Keratinocyte (primary cell): ENCODE measurements at regions not wholly inside any gene's neighbourhood (a gene's known extent, or its start where the extent isn't known, plus 50 kb on each side); places are given as distances from the start of the nearest gene placed in this dataset.

Source experiments
- DNase-seq: peaks from one replicate; pipeline ENCODE4 v3.0.0-alpha.2; 2011; ENCODE audit warnings: low read depth, missing footprints, low spot score
- FAIRE-seq: peaks from 2 replicates; lab custom pipeline; 2011; peaks lifted over from hg19 to GRCh38; lab: Jason Lieb, UNC
- H2AFZ ChIP-seq: 2 replicates; pipeline ENCODE4 v1.6.0; 2012; ENCODE audit warnings: low read length, control low read depth, inconsistent platforms; ENCODE audit not compliant: control insufficient read depth
- H3K27ac ChIP-seq: 2 replicates; pipeline ENCODE4 v1.5.1; 2011; ENCODE audit warnings: low read length; ENCODE audit not compliant: control insufficient read depth, insufficient read depth
- H3K27me3 ChIP-seq: 3 replicates; pipeline ENCODE4 v1.6.0; 2011; ENCODE audit warnings: low read length; ENCODE audit not compliant: control insufficient read depth, insufficient read depth; ENCODE audit errors: extremely low read depth
- H3K36me3 ChIP-seq, 2 experiments: 2 replicates in 1 of 2; 3 replicates in 1 of 2; pipeline ENCODE4 v1.5.1; 2011; ENCODE audit warnings: low read length in 2 of 2, mild to moderate bottlenecking in 1 of 2; ENCODE audit not compliant: control insufficient read depth in 2 of 2, insufficient read depth in 2 of 2; ENCODE audit errors: extremely low read depth in 1 of 2
- H3K4me1 ChIP-seq: 3 replicates; pipeline ENCODE4 v1.5.1; 2011; ENCODE audit warnings: low read length; ENCODE audit not compliant: control insufficient read depth, insufficient read depth; ENCODE audit errors: extremely low read depth
- H3K4me2 ChIP-seq: 3 replicates; pipeline ENCODE4 v1.6.0; 2011; ENCODE audit warnings: low read depth, low read length; ENCODE audit not compliant: control insufficient read depth, insufficient read depth; ENCODE audit errors: extremely low read depth
- H3K4me3 ChIP-seq, 3 experiments: fragments of 200-600 bp in 1 of 3; sonication (generic) in 1 of 3; 2 replicates in 2 of 3; 3 replicates in 1 of 3; pipeline ENCODE4 v1.5.1; 2011 to 2016; ENCODE audit warnings: low read length in 3 of 3, mild to moderate bottlenecking in 3 of 3, control low read depth in 2 of 3, inconsistent platforms in 1 of 3, low read depth in 1 of 3, mixed read lengths in 1 of 3, mixed run types in 1 of 3, moderate library complexity in 1 of 3; ENCODE audit not compliant: control insufficient read depth in 2 of 3, insufficient read depth in 2 of 3; ENCODE audit errors: extremely low read depth in 1 of 3
- H3K79me2 ChIP-seq: 2 replicates; pipeline ENCODE4 v1.6.0; 2012; ENCODE audit warnings: low read length; ENCODE audit not compliant: control insufficient read depth, insufficient read depth
- H3K9ac ChIP-seq: 3 replicates; pipeline ENCODE4 v1.6.0; 2011; ENCODE audit warnings: low read length; ENCODE audit not compliant: control insufficient read depth, insufficient read depth; ENCODE audit errors: extremely low read depth
- H3K9me1 ChIP-seq: 3 replicates; pipeline ENCODE4 v1.6.0; 2011; ENCODE audit warnings: low read length; ENCODE audit not compliant: control insufficient read depth, insufficient read depth; ENCODE audit errors: extremely low read depth
- H3K9me3 ChIP-seq: 2 replicates; pipeline ENCODE4 v1.5.1; 2012; ENCODE audit warnings: low read depth, low read length; ENCODE audit not compliant: control insufficient read depth
- H4K20me1 ChIP-seq: 3 replicates; pipeline ENCODE4 v1.6.0; 2011; ENCODE audit warnings: low read length; ENCODE audit not compliant: control insufficient read depth, insufficient read depth; ENCODE audit errors: extremely low read depth
- EZH2 ChIP-seq: IDR thresholded peaks from one replicate; pipeline ENCODE4 v1.6.1; 2012; ENCODE audit warnings: inconsistent platforms, mild to moderate bottlenecking, low read length, moderate library complexity
- dilution Hi-C: fragments of 300-500 bp; cut with MboI; formaldehyde crosslinking; loops from one replicate; pipeline ENCODE4 v1.7.0; 2020; ENCODE audit warnings: low sequenced_read_pairs; ENCODE audit not compliant: extremely low pct_ligation_motif_present
- TF ChIP-seq, protein P1 (sequence below), 3 experiments: IDR thresholded peaks in 1 of 3; conservative IDR thresholded peaks in 1 of 3; optimal IDR thresholded peaks in 1 of 3; 2 replicates in 2 of 3; 3 replicates in 1 of 3; pipeline versions ENCODE3 to v1.5.1; 2011; ENCODE audit warnings: low read length in 3 of 3, mild to moderate bottlenecking in 3 of 3, moderate library complexity in 2 of 3, control low read depth in 1 of 3, inconsistent platforms in 1 of 3; ENCODE audit not compliant: insufficient read depth in 2 of 3; ENCODE audit errors: extremely low read depth in 1 of 3

- Histone ChIP-seq H3K4me1 (no peaks in the 10 kb centered on the region), H3K4me2 (no peak overlapping the region), H3K36me3 (no peaks in the 10 kb centered on the region), H3K4me3 (no peak overlapping the region), H3K27me3 (no peaks in the 10 kb centered on the region), H3K79me2 (no peaks in the 10 kb centered on the region), H4K20me1 (no peaks in the 10 kb centered on the region), H2AFZ (no peak overlapping the region), H3K9me3 (no peaks in the 10 kb centered on the region), H3K9ac (no peak overlapping the region), H3K9me1 (no peaks in the 10 kb centered on the region), H3K27ac (no peak overlapping the region)
- FAIRE-seq, result no peak
- no peak for TF ChIP-seq EZH2
- TF ChIP-seq, protein P1, sequence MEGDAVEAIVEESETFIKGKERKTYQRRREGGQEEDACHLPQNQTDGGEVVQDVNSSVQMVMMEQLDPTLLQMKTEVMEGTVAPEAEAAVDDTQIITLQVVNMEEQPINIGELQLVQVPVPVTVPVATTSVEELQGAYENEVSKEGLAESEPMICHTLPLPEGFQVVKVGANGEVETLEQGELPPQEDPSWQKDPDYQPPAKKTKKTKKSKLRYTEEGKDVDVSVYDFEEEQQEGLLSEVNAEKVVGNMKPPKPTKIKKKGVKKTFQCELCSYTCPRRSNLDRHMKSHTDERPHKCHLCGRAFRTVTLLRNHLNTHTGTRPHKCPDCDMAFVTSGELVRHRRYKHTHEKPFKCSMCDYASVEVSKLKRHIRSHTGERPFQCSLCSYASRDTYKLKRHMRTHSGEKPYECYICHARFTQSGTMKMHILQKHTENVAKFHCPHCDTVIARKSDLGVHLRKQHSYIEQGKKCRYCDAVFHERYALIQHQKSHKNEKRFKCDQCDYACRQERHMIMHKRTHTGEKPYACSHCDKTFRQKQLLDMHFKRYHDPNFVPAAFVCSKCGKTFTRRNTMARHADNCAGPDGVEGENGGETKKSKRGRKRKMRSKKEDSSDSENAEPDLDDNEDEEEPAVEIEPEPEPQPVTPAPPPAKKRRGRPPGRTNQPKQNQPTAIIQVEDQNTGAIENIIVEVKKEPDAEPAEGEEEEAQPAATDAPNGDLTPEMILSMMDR (optimal IDR thresholded peaks at IDR 0.05 in 1 of 3, IDR thresholded peaks at IDR 0.05 in 1 of 3, conservative IDR thresholded peaks at IDR 0.05 in 1 of 3; ENCODE audit: extremely low read depth in 1 of 3, insufficient read depth in 2 of 3, low read length in 3 of 3), result no peak
- dilution Hi-C loops, result no loop called here
- DNase-seq, result no peak
Observed at GRCh38 chr5:4271193-4271592, 675.6 kb downstream of the IRX1 start.

DNA sequence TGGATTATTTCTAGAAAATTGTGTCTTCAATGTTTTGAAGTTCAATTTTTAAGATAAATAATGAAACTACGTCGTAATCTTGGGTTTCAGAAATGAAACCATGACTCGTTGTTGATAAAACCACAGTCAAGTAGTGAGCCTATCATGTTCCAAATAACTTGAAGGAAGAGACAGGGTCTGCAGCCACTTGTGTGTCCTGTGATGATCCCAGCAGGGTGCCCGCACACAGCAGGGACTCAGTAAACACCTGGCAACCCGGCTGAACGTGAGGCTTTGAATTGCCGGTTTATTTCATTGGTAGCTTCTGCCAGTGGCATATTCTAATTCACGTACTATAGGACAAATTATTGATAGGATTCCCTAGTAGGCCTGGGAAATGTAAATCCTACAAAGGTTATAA, 679.6 kb downstream of the IRX1 start:
- no peaks in the 10 kb centered on the region for H3K4me1 ChIP-seq
- TF ChIP-seq, protein P1 (optimal IDR thresholded peaks at IDR 0.05 in 1 of 3, IDR thresholded peaks at IDR 0.05 in 1 of 3, conservative IDR thresholded peaks at IDR 0.05 in 1 of 3; ENCODE audit: extremely low read depth in 1 of 3, insufficient read depth in 2 of 3, low read length in 3 of 3), result no peak
- TF ChIP-seq EZH2, result no peak
- no peaks in the 10 kb centered on the region for H3K79me2 ChIP-seq
- no peak overlapping the region for H3K4me3 ChIP-seq
- no peaks in the 10 kb centered on the region for H3K27me3 ChIP-seq
- no peaks in the 10 kb centered on the region for H3K36me3 ChIP-seq
- no peak overlapping the region for H3K9ac ChIP-seq
- H4K20me1 ChIP-seq, result no peaks in the 10 kb centered on the region
- FAIRE-seq (no peak), DNase-seq (no peak)
- dilution Hi-C loops, result no loop called here
- H3K27ac ChIP-seq, result no peak overlapping the region
- H2AFZ ChIP-seq, result no peak overlapping the region
- H3K4me2 ChIP-seq, result no peak overlapping the region
- H3K9me1 ChIP-seq, result no peaks in the 10 kb centered on the region
- no peaks in the 10 kb centered on the region for H3K9me3 ChIP-seq
